ENCODE measurements at regions not wholly inside any gene's neighbourhood (a gene's known extent, or its start where the extent isn't known, plus 50 kb on each side); places are given as distances from the start of the nearest gene placed in this dataset.
"Not testable (repeated sequence)": the region's sequence is repeated elsewhere in the genome, so short reads cannot be mapped to it uniquely, and the experiment has no call there.

DNA sequence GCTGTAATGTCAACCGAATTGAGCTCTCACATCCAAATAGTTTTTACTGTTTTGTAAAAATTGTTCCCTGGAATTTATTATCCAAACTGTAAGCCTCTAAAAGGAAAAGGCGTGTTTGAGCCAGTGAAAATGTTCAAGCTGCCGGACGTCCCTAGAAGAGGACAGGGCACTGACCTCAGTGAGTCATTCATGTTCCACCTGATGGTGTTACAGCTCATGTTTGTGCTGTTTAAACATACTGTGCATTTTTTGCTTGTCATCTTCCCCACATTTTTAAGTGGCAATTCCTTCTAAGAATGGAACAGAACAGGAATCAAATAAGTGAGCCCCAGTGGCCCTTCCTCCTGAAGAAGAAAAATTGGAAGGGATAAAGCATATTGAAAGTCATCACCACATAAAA is 239.6 kb downstream of the ZNF37A start:
- DNase-seq (ENCODE audit: low spot score); intact Hi-C loops (cut with micrococcal nuclease; ENCODE audit: unreplicated experiment); H3K9ac ChIP-seq (ENCODE audit: insufficient read depth, low read depth, low read length); H2AFZ ChIP-seq (ENCODE audit: low read length); H4K20me1 ChIP-seq (ENCODE audit: insufficient read depth, low read length); H3K36me3 ChIP-seq (replicated peaks in 1 of 2; ENCODE audit: control insufficient read depth in 1 of 2, insufficient read depth in 2 of 2, low read length in 2 of 2); H3K4me2 ChIP-seq (ENCODE audit: low read depth, low read length); H3K4me3 ChIP-seq (replicated peaks in 1 of 3; ENCODE audit: insufficient read depth in 1 of 3, low read depth in 2 of 3, low read length in 3 of 3); H3K9me3 ChIP-seq (ENCODE audit: low read length); CTCF ChIA-PET (ENCODE audit: low intra/inter-chr PET ratio, low total read pairs); POLR2A ChIA-PET; BruUV-seq (replicated peaks); H3K4me1 ChIP-seq (ENCODE audit: insufficient read depth, low read length); H3K27ac ChIP-seq (ENCODE audit: extremely low read length, insufficient read depth, low read length); H3K27me3 ChIP-seq (ENCODE audit: control insufficient read depth in 1 of 2, insufficient read depth in 2 of 2, low read length in 2 of 2); H3K79me2 ChIP-seq (ENCODE audit: insufficient read depth, low read length); in situ Hi-C loops (cut with HindIII; ENCODE audit: extremely low pct_ligation_motif_present, low pct_unique_long_range_greater_than_20kb); TF ChIP-seq FOXP1 (IDR thresholded peaks at IDR 0.05): not testable (repeated sequence)
- TF ChIP-seq SAP130 (CRISPR knock-in tag; IDR thresholded peaks at IDR 0.05; ENCODE audit: low read depth) (0 out of 2 replicates have a peak, but pooled peaks have one; percentile 32), HMG20A (CRISPR knock-in tag; IDR thresholded peaks at IDR 0.05; ENCODE audit: borderline replicate concordance) (peak; percentile 44; the same call in 1 of the 2 replicates), FOXA3 (CRISPR knock-in tag; IDR thresholded peaks at IDR 0.05) (peak; percentile 41; the same call in 1 of the 2 replicates), TEAD3 (CRISPR knock-in tag; optimal IDR thresholded peaks at IDR 0.05; ENCODE audit: borderline replicate concordance) (peak; percentile 13), RXRB (CRISPR knock-in tag; IDR thresholded peaks at IDR 0.05; ENCODE audit: borderline replicate concordance) (peak; percentile 48; the same call in 1 of the 2 replicates), NR2F6 (IDR thresholded peaks at IDR 0.05) (peak; percentile 44; the same call in 1 of the 2 replicates), NR2F6 (CRISPR knock-in tag; IDR thresholded peaks at IDR 0.05) (peak; percentile 40; the same call in 1 of the 2 replicates), FOSL2 (CRISPR knock-in tag; IDR thresholded peaks at IDR 0.05) (peak; percentile 86), FOXP1 (CRISPR knock-in tag; IDR thresholded peaks at IDR 0.05) (0 out of 2 replicates have a peak, but pooled peaks have one; percentile 7)
- TF ChIP-seq, protein P1, sequence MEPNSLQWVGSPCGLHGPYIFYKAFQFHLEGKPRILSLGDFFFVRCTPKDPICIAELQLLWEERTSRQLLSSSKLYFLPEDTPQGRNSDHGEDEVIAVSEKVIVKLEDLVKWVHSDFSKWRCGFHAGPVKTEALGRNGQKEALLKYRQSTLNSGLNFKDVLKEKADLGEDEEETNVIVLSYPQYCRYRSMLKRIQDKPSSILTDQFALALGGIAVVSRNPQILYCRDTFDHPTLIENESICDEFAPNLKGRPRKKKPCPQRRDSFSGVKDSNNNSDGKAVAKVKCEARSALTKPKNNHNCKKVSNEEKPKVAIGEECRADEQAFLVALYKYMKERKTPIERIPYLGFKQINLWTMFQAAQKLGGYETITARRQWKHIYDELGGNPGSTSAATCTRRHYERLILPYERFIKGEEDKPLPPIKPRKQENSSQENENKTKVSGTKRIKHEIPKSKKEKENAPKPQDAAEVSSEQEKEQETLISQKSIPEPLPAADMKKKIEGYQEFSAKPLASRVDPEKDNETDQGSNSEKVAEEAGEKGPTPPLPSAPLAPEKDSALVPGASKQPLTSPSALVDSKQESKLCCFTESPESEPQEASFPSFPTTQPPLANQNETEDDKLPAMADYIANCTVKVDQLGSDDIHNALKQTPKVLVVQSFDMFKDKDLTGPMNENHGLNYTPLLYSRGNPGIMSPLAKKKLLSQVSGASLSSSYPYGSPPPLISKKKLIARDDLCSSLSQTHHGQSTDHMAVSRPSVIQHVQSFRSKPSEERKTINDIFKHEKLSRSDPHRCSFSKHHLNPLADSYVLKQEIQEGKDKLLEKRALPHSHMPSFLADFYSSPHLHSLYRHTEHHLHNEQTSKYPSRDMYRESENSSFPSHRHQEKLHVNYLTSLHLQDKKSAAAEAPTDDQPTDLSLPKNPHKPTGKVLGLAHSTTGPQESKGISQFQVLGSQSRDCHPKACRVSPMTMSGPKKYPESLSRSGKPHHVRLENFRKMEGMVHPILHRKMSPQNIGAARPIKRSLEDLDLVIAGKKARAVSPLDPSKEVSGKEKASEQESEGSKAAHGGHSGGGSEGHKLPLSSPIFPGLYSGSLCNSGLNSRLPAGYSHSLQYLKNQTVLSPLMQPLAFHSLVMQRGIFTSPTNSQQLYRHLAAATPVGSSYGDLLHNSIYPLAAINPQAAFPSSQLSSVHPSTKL (CRISPR knock-in tag; IDR thresholded peaks at IDR 0.05), result peak; percentile 55
- TF ChIP-seq, protein P2, sequence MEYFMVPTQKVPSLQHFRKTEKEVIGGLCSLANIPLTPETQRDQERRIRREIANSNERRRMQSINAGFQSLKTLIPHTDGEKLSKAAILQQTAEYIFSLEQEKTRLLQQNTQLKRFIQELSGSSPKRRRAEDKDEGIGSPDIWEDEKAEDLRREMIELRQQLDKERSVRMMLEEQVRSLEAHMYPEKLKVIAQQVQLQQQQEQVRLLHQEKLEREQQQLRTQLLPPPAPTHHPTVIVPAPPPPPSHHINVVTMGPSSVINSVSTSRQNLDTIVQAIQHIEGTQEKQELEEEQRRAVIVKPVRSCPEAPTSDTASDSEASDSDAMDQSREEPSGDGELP (IDR thresholded peaks at IDR 0.05; ENCODE audit: borderline replicate concordance, low read depth), result peak; percentile 30; the same call in 1 of the 2 replicates
- peak; percentile 42 for FAIRE-seq
- ATAC-seq, result peak; percentile 92
- 1% methylated on average over 2 of the region's 4 CpGs for WGBS (ENCODE audit: low lambda C conversion rate)

DNA sequence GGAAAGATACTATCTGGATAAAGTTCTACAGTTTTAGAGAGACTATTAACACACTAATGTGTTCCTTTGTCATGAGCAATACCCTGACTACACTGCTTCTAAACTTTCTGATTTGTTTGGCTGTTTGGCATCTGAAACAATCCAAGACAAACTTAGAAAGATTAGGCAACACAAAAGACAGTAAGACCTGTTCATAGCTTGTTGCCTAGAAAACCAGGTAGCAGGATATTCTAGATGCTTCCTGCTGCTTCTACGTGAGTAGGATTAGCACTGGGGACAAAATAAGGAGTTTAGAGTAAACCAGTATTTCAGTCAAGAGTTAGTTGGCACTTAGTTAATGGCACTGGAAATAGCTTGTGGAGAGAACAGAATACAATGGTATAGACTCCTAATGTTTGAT is 256.5 kb downstream of the ZNF37A start:
- ATAC-seq; DNase-seq (ENCODE audit: low spot score); in situ Hi-C loops (cut with HindIII; ENCODE audit: extremely low pct_ligation_motif_present, low pct_unique_long_range_greater_than_20kb); H4K20me1 ChIP-seq (ENCODE audit: insufficient read depth, low read length); H2AFZ ChIP-seq (ENCODE audit: low read length); POLR2A ChIA-PET; BruUV-seq (replicated peaks); H3K4me3 ChIP-seq (replicated peaks in 1 of 3; ENCODE audit: insufficient read depth in 1 of 3, low read depth in 2 of 3, low read length in 3 of 3); CTCF ChIA-PET (ENCODE audit: low intra/inter-chr PET ratio, low total read pairs); H3K79me2 ChIP-seq (ENCODE audit: insufficient read depth, low read length); H3K9me3 ChIP-seq (ENCODE audit: low read length); H3K27ac ChIP-seq (ENCODE audit: extremely low read length, insufficient read depth, low read length); intact Hi-C loops (cut with micrococcal nuclease; ENCODE audit: unreplicated experiment); H3K27me3 ChIP-seq (ENCODE audit: control insufficient read depth in 1 of 2, insufficient read depth in 2 of 2, low read length in 2 of 2); H3K36me3 ChIP-seq (replicated peaks in 1 of 2; ENCODE audit: control insufficient read depth in 1 of 2, insufficient read depth in 2 of 2, low read length in 2 of 2); H3K9ac ChIP-seq (ENCODE audit: insufficient read depth, low read depth, low read length); H3K4me2 ChIP-seq (ENCODE audit: low read depth, low read length); FAIRE-seq: not testable (repeated sequence)
- peaks cover 15% of the 10 kb centered on the region for H3K4me1 ChIP-seq (ENCODE audit: insufficient read depth, low read length)
- 94% methylated on average over 1 of the region's 1 CpG for WGBS (ENCODE audit: low lambda C conversion rate)

Measured in HepG2 (cell line).